Thoracic aorta (tissue), 2 donors: ENCODE measurements at regions not wholly inside any gene's neighbourhood (a gene's known extent, or its start where the extent isn't known, plus 50 kb on each side); places are given as distances from the start of the nearest gene placed in this dataset.

Experiments used
- ATAC-seq: fragments of 150-250 bp; one replicate; pipeline ENCODE4 v1.8.0; 2017; ENCODE audit warnings: low read depth; ENCODE audit not compliant: insufficient number of reproducible peaks, low FRiP score
- DNase-seq: peaks from one replicate; pipeline ENCODE4 v3.0.0-alpha.2; 2020; ENCODE audit warnings: low spot score
- H3K27ac ChIP-seq, 2 donors: fragments of 200-600 bp; sonication (generic); 1 replicate in 1 of 2; 2 replicates in 1 of 2; pipeline ENCODE4 v1.5.1; 2016; ENCODE audit warnings: mild to moderate bottlenecking in 2 of 2, moderate library complexity in 2 of 2
- H3K27me3 ChIP-seq: fragments of 200-600 bp; sonication (generic); replicated peaks from 2 replicates; pipeline ENCODE4 v1.6.0; 2016; ENCODE audit warnings: mild to moderate bottlenecking; ENCODE audit not compliant: insufficient read depth
- H3K36me3 ChIP-seq: fragments of 200-600 bp; sonication (generic); one replicate; pipeline ENCODE4 v1.5.1; 2016
- H3K4me1 ChIP-seq, 2 donors: fragments of 200-600 bp; sonication (generic); 1 replicate in 1 of 2; 2 replicates in 1 of 2; pipeline versions ENCODE4 v1.5.1 to v1.6.0; 2016; ENCODE audit warnings: low read depth in 2 of 2, mild to moderate bottlenecking in 1 of 2; ENCODE audit not compliant: control insufficient read depth in 1 of 2
- H3K4me3 ChIP-seq: fragments of 200-600 bp; sonication (generic); 2 replicates; pipeline ENCODE4 v1.5.1; 2016; ENCODE audit warnings: mild to moderate bottlenecking
- H3K9me3 ChIP-seq: fragments of 200-600 bp; sonication (generic); 2 replicates; pipeline ENCODE4 v1.5.1; 2016
- TF ChIP-seq, protein P1 (sequence below): fragments of 200-600 bp; sonication (generic); IDR thresholded peaks from one replicate; pipeline ENCODE4 v1.5.1; 2019; ENCODE audit warnings: antibody characterized with exemption

GRCh38 chr5:143678148-143678905, 133.6 kb upstream of the HMHB1 start:
- ATAC-seq: no peak
- no peak overlapping the region for H3K4me3 ChIP-seq
- H3K27ac ChIP-seq: no peak overlapping the region
- H3K36me3 ChIP-seq: no peaks in the 10 kb centered on the region
- no peak for DNase-seq
- TF ChIP-seq, protein P1, sequence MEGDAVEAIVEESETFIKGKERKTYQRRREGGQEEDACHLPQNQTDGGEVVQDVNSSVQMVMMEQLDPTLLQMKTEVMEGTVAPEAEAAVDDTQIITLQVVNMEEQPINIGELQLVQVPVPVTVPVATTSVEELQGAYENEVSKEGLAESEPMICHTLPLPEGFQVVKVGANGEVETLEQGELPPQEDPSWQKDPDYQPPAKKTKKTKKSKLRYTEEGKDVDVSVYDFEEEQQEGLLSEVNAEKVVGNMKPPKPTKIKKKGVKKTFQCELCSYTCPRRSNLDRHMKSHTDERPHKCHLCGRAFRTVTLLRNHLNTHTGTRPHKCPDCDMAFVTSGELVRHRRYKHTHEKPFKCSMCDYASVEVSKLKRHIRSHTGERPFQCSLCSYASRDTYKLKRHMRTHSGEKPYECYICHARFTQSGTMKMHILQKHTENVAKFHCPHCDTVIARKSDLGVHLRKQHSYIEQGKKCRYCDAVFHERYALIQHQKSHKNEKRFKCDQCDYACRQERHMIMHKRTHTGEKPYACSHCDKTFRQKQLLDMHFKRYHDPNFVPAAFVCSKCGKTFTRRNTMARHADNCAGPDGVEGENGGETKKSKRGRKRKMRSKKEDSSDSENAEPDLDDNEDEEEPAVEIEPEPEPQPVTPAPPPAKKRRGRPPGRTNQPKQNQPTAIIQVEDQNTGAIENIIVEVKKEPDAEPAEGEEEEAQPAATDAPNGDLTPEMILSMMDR: no peak
- no peaks in the 10 kb centered on the region for H3K4me1 ChIP-seq
- no peaks in the 10 kb centered on the region for H3K27me3 ChIP-seq
- no peaks in the 10 kb centered on the region for H3K9me3 ChIP-seq

DNA sequence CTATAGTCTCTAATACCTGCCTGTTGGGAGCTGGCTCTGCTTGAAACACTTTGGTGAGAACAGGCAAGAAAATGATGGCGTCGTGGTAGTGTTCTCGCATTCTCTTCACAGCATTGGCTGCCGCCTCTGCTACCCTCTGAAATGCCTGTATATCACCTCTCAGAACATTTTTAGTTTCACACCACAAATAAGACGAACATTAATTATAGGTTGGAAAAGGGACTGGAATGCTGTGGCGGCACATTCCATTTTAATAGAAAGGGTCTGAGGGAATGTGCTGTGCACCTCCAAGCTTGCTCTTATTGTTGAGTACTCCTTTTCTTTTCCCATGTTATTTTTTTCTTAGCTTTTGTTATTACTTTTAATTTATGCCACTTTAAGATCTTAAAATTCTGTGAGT, 134.6 kb upstream of the HMHB1 start:
- Histone ChIP-seq H3K27ac (no peak overlapping the region), H3K36me3 (no peaks in the 10 kb centered on the region), H3K27me3 (no peaks in the 10 kb centered on the region), H3K9me3 (no peaks in the 10 kb centered on the region), H3K4me3 (no peak overlapping the region), H3K4me1 (no peaks in the 10 kb centered on the region)
- ATAC-seq (no peak), DNase-seq (no peak)
- TF ChIP-seq, protein P1: no peak

DNA sequence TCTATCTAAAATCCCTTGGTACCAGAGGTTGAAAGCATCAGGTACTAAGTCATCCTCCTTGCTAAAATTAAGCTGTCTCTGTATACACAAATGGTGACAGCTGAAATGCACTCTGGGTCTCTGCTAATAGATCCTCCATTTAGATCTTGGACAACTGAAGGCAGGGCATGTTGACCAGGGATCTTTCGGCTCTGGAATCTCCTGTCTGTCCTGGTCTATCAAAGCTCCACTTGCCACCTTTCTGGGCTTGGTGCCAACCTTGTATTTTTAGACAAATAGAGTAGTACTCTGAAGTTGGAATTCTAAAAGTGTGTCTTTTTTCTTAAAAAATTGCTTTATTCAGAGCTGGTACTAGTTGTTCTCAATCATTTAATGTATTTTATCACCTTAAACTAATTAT, 135.2 kb upstream of the HMHB1 start:
- no peak overlapping the region for H3K4me3 ChIP-seq
- no peak overlapping the region for H3K27ac ChIP-seq
- TF ChIP-seq, protein P1: no peak
- H3K27me3 ChIP-seq: no peaks in the 10 kb centered on the region
- H3K9me3 ChIP-seq: no peaks in the 10 kb centered on the region
- DNase-seq (no peak), ATAC-seq (no peak)
- H3K36me3 ChIP-seq: no peaks in the 10 kb centered on the region
- no peaks in the 10 kb centered on the region for H3K4me1 ChIP-seq

- DNase-seq (no peak), ATAC-seq (no peak)
- H3K4me3 ChIP-seq: no peak overlapping the region
- no peaks in the 10 kb centered on the region for H3K9me3 ChIP-seq
- TF ChIP-seq, protein P1: no peak
- H3K27ac ChIP-seq: no peak overlapping the region
- no peaks in the 10 kb centered on the region for H3K36me3 ChIP-seq
- no peaks in the 10 kb centered on the region for H3K27me3 ChIP-seq
- no peaks in the 10 kb centered on the region for H3K4me1 ChIP-seq
These were observed 137.5 kb upstream of the HMHB1 start for GRCh38 chr5:143674469-143674786.

DNA sequence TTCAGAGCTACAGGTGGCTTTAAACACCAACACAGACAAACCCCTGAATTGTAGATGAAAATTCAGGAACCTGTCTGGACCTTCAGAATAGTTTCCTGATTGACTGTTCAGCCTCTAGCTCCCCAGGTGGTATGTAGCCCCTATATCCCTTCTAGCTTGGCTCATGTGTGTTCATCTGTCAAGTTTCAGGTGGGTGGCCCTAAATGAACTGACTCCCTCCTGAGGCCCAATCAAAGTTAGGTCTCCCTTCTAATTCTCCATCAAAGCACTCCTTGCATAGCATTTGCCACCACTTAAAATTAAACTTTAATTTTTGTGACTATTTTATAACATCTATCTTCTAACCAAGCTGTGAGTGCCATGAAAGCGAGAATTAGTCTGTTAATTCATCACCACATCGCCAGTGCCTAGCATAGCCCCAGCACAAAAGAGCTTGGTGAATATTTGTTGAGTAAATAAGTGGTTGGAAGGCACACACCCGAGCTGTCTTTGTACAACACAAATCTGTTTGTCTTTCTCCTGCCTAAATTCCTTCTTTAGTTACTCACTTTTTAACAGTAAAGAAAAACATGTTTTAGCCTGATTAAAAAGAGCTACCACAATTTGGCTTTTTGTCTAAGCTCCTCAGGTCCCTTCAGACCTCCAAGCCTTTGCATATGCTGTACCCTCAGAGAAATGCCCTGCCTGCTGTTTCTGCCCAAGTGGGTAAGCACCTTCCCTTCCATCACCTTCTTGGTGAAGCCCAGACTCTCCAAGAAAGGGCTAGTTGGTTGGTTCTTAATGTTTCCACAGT, 138.1 kb upstream of the HMHB1 start:
- H3K27me3 ChIP-seq: no peaks in the 10 kb centered on the region
- H3K4me3 ChIP-seq: no peak overlapping the region
- H3K9me3 ChIP-seq: no peaks in the 10 kb centered on the region
- no peak overlapping the region for H3K27ac ChIP-seq
- DNase-seq (no peak), ATAC-seq (no peak)
- H3K36me3 ChIP-seq: no peaks in the 10 kb centered on the region
- no peaks in the 10 kb centered on the region for H3K4me1 ChIP-seq
- TF ChIP-seq, protein P1: no peak
